GM23338 (cell line): ENCODE measurements at regions not wholly inside any gene's neighbourhood (a gene's known extent, or its start where the extent isn't known, plus 50 kb on each side); places are given as distances from the start of the nearest gene placed in this dataset.

ENCODE experiments used
- ATAC-seq: fragments of 200-7000 bp; cut with Tn5 transposase; 3 replicates; pipeline ENCODE4 v1.9.1; 2020
- DNase-seq: peaks from one replicate; pipeline ENCODE4 v3.0.0-alpha.2; 2015; ENCODE audit warnings: low spot score
- H2AFZ ChIP-seq: fragments of 200-600 bp; sonication (generic); 2 replicates; pipeline ENCODE4 v1.8.0; 2016; ENCODE audit warnings: antibody characterized with exemption, mild to moderate bottlenecking, moderate library complexity
- H3F3A ChIP-seq: fragments of 200-600 bp; sonication (generic); replicated peaks from 2 replicates; pipeline ENCODE4 v1.8.0; 2017; ENCODE audit warnings: antibody characterized with exemption, mixed run types, low read depth
- H3K27ac ChIP-seq: fragments of 200-600 bp; sonication (generic); 2 replicates; pipeline ENCODE4 v1.6.1; 2016; ENCODE audit warnings: low read depth
- H3K27me3 ChIP-seq: fragments of 200-600 bp; sonication (generic); 2 replicates; pipeline ENCODE4 v1.8.0; 2016; ENCODE audit warnings: mild to moderate bottlenecking, mixed run types, moderate library complexity; ENCODE audit not compliant: insufficient read depth
- H3K36me3 ChIP-seq: fragments of 200-600 bp; sonication (generic); 2 replicates; pipeline ENCODE4 v1.8.0; 2016; ENCODE audit warnings: mild to moderate bottlenecking; ENCODE audit not compliant: insufficient read depth
- H3K4me1 ChIP-seq: fragments of 200-600 bp; sonication (generic); 2 replicates; pipeline ENCODE4 v1.8.0; 2016; ENCODE audit warnings: mild to moderate bottlenecking, moderate library complexity; ENCODE audit not compliant: insufficient read depth
- H3K4me2 ChIP-seq: fragments of 200-600 bp; sonication (generic); 2 replicates; pipeline ENCODE4 v1.7.1; 2017; ENCODE audit warnings: mixed run types
- H3K4me3 ChIP-seq: fragments of 200-600 bp; sonication (generic); 2 replicates; pipeline ENCODE4 v1.6.1; 2016; ENCODE audit warnings: mixed run types
- H3K79me2 ChIP-seq: fragments of 200-600 bp; sonication (generic); replicated peaks from 2 replicates; pipeline ENCODE4 v1.8.0; 2017; ENCODE audit warnings: mild to moderate bottlenecking; ENCODE audit not compliant: insufficient read depth
- H3K9me2 ChIP-seq: fragments of 200-600 bp; sonication (generic); 2 replicates; pipeline ENCODE4 v1.8.0; 2017; ENCODE audit not compliant: insufficient read depth
- H4K20me1 ChIP-seq: fragments of 200-600 bp; sonication (generic); replicated peaks from 2 replicates; pipeline ENCODE4 v1.8.0; 2017; ENCODE audit warnings: mild to moderate bottlenecking; ENCODE audit not compliant: insufficient read depth
- H3K27ac Mint-ChIP-seq: 2 replicates; pipeline ENCODE4 v1.8.0; 2020; ENCODE audit warnings: inconsistent platforms, mild to moderate bottlenecking, moderate library complexity, mixed read lengths
- H3K27me3 Mint-ChIP-seq: 3 replicates; pipeline ENCODE4 v1.8.0; 2022; ENCODE audit warnings: low read depth, mild to moderate bottlenecking, moderate library complexity, mixed read lengths, inconsistent platforms; ENCODE audit not compliant: insufficient read depth, poor library complexity
- H3K36me3 Mint-ChIP-seq: 3 replicates; pipeline ENCODE4 v1.8.0; 2021; ENCODE audit warnings: low read depth, mild to moderate bottlenecking, inconsistent platforms, moderate library complexity, mixed read lengths
- H3K4me1 Mint-ChIP-seq: 3 replicates; pipeline ENCODE4 v1.8.0; 2020; ENCODE audit warnings: mild to moderate bottlenecking, inconsistent platforms, mixed read lengths
- H3K4me3 Mint-ChIP-seq: 3 replicates; pipeline ENCODE4 v1.8.0; 2021; ENCODE audit warnings: moderate library complexity, mild to moderate bottlenecking, inconsistent platforms, mixed read lengths
- H3K9me3 Mint-ChIP-seq: 3 replicates; pipeline ENCODE4 v1.8.0; 2020; ENCODE audit warnings: moderate library complexity, mild to moderate bottlenecking, inconsistent platforms, mixed read lengths
- CREB1 ChIP-seq: fragments of 250-450 bp; sonication (Bioruptor Pico); IDR thresholded peaks from 2 replicates; pipeline ENCODE4 v1.5.0; 2020; ENCODE audit warnings: low read depth, mild to moderate bottlenecking, moderate library complexity
- EZH2 ChIP-seq: fragments of 200-600 bp; sonication (generic); IDR thresholded peaks from one replicate; pipeline ENCODE4 v1.8.0; 2017; ENCODE audit warnings: antibody characterized with exemption, mild to moderate bottlenecking, low read depth; ENCODE audit not compliant: unreplicated experiment
- JUNB ChIP-seq: IDR thresholded peaks from one replicate; pipeline ENCODE4 v1.6.1; 2016; ENCODE audit warnings: antibody characterized with exemption; ENCODE audit not compliant: unreplicated experiment
- POLR2AphosphoS5 ChIP-seq: IDR thresholded peaks from 2 replicates; pipeline ENCODE4 v1.6.1; 2016; ENCODE audit warnings: antibody characterized with exemption, low read depth
- REST ChIP-seq: IDR thresholded peaks from one replicate; pipeline ENCODE4 v1.6.1; 2018; ENCODE audit warnings: antibody characterized with exemption; ENCODE audit not compliant: unreplicated experiment
- STAT1 ChIP-seq: IDR thresholded peaks from one replicate; pipeline ENCODE4 v1.6.1; 2016; ENCODE audit warnings: antibody characterized with exemption; ENCODE audit not compliant: unreplicated experiment
- ZNF331 ChIP-seq: fragments of 250-450 bp; sonication (Bioruptor Pico); IDR thresholded peaks from 2 replicates; pipeline ENCODE4 v1.5.0; 2020; ENCODE audit warnings: low read depth, mild to moderate bottlenecking, moderate library complexity
- TF ChIP-seq, protein P1 (sequence below): fragments of 250-450 bp; sonication (Bioruptor Pico); IDR thresholded peaks from 2 replicates; pipeline ENCODE4 v1.5.0; 2020; ENCODE audit warnings: mild to moderate bottlenecking, moderate library complexity
- TF ChIP-seq, protein P2 (sequence below), 2 experiments: fragments of 200-600 bp in 1 of 2; sonication (generic) in 1 of 2; conservative IDR thresholded peaks; 2 replicates each; pipeline versions ENCODE4 v1.5.1 to v1.6.1; 2016 to 2017; ENCODE audit warnings: antibody characterized with exemption in 2 of 2, low read depth in 2 of 2, mild to moderate bottlenecking in 2 of 2, moderate library complexity in 1 of 2

DNA sequence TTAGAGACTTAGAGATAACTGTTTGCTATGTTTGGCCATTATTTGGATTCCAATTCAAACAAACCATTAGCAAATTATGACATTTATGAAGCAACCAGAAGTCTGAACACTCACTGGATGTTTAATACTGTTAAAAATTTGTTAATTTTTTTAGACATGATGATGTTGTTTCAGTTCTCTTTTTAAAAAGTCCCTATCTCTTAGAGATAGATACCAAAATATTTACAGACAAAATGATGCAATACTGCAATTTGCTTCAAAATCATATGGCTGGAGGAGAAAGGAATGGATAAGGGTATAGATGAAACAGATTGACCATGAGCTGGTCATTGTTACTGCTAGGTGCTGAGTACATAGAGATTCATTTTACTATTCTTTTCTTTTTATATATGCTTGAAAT is 534.6 kb downstream of the BCOR start (continued):
- TF ChIP-seq, protein P1, sequence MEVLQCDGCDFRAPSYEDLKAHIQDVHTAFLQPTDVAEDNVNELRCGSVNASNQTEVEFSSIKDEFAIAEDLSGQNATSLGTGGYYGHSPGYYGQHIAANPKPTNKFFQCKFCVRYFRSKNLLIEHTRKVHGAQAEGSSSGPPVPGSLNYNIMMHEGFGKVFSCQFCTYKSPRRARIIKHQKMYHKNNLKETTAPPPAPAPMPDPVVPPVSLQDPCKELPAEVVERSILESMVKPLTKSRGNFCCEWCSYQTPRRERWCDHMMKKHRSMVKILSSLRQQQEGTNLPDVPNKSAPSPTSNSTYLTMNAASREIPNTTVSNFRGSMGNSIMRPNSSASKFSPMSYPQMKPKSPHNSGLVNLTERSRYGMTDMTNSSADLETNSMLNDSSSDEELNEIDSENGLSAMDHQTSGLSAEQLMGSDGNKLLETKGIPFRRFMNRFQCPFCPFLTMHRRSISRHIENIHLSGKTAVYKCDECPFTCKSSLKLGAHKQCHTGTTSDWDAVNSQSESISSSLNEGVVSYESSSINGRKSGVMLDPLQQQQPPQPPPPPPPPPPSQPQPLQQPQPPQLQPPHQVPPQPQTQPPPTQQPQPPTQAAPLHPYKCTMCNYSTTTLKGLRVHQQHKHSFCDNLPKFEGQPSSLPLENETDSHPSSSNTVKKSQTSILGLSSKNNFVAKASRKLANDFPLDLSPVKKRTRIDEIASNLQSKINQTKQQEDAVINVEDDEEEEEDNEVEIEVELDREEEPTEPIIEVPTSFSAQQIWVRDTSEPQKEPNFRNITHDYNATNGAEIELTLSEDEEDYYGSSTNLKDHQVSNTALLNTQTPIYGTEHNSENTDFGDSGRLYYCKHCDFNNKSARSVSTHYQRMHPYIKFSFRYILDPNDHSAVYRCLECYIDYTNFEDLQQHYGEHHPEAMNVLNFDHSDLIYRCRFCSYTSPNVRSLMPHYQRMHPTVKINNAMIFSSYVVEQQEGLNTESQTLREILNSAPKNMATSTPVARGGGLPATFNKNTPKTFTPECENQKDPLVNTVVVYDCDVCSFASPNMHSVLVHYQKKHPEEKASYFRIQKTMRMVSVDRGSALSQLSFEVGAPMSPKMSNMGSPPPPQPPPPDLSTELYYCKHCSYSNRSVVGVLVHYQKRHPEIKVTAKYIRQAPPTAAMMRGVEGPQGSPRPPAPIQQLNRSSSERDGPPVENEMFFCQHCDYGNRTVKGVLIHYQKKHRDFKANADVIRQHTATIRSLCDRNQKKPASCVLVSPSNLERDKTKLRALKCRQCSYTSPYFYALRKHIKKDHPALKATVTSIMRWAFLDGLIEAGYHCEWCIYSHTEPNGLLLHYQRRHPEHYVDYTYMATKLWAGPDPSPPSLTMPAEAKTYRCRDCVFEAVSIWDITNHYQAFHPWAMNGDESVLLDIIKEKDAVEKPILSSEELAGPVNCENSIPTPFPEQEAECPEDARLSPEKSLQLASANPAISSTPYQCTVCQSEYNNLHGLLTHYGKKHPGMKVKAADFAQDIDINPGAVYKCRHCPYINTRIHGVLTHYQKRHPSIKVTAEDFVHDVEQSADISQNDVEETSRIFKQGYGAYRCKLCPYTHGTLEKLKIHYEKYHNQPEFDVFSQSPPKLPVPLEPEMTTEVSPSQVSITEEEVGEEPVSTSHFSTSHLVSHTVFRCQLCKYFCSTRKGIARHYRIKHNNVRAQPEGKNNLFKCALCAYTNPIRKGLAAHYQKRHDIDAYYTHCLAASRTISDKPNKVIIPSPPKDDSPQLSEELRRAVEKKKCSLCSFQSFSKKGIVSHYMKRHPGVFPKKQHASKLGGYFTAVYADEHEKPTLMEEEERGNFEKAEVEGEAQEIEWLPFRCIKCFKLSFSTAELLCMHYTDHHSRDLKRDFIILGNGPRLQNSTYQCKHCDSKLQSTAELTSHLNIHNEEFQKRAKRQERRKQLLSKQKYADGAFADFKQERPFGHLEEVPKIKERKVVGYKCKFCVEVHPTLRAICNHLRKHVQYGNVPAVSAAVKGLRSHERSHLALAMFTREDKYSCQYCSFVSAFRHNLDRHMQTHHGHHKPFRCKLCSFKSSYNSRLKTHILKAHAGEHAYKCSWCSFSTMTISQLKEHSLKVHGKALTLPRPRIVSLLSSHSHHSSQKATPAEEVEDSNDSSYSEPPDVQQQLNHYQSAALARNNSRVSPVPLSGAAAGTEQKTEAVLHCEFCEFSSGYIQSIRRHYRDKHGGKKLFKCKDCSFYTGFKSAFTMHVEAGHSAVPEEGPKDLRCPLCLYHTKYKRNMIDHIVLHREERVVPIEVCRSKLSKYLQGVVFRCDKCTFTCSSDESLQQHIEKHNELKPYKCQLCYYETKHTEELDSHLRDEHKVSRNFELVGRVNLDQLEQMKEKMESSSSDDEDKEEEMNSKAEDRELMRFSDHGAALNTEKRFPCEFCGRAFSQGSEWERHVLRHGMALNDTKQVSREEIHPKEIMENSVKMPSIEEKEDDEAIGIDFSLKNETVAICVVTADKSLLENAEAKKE (CRISPR knock-in tag) = no peak

DNA sequence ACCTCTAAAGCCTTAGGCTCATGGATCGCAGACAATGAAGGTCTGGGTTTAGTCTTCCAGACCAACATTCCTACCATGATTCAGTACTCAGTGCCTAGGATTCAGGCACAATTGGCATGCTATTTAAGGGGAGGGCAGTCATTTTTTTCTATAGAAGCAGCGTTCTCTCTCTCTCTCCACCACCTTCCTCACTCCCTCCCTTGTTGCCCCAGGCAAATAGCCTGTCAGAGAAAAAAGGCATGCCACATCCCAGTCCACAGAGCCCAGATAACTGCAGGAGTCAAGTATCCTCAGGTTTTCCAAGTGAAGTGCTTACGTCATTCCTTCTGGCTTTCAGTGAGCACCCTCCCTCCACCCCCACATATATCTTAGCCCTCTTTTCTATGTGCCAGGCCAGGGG is 533.0 kb downstream of the BCOR start:
- no peaks in the 10 kb centered on the region for H3K79me2 ChIP-seq
- Mint-ChIP-seq H3K27ac (no peak overlapping the region), H3K9me3 (peaks cover 7% of the 10 kb centered on the region; the same call in 1 of the 3 replicates), H3K36me3 (no peaks in the 10 kb centered on the region), H3K4me1 (no peaks in the 10 kb centered on the region), H3K4me3 (no peak overlapping the region), H3K27me3 (no peaks in the 10 kb centered on the region)
- no peak overlapping the region for H3K4me2 ChIP-seq
- H4K20me1 ChIP-seq = no peaks in the 10 kb centered on the region
- no peak for ATAC-seq
- no peaks in the 10 kb centered on the region for H3K27me3 ChIP-seq
- no peaks in the 10 kb centered on the region for H3K4me1 ChIP-seq
- no peaks in the 10 kb centered on the region for H3K36me3 ChIP-seq
- H3K4me3 ChIP-seq = no peak overlapping the region
- no peak for DNase-seq
- no peaks in the 10 kb centered on the region for H3K9me2 ChIP-seq
- no peak overlapping the region for H2AFZ ChIP-seq
- no peaks in the 10 kb centered on the region for H3F3A ChIP-seq
- H3K27ac ChIP-seq = no peak overlapping the region
- TF ChIP-seq EZH2 = no peak
- TF ChIP-seq CREB1 (CRISPR knock-in tag) = no peak
- TF ChIP-seq ZNF331 (CRISPR knock-in tag) = no peak
- no peak for TF ChIP-seq POLR2AphosphoS5
- TF ChIP-seq JUNB = no peak
- no peak for TF ChIP-seq REST
- TF ChIP-seq, protein P2, sequence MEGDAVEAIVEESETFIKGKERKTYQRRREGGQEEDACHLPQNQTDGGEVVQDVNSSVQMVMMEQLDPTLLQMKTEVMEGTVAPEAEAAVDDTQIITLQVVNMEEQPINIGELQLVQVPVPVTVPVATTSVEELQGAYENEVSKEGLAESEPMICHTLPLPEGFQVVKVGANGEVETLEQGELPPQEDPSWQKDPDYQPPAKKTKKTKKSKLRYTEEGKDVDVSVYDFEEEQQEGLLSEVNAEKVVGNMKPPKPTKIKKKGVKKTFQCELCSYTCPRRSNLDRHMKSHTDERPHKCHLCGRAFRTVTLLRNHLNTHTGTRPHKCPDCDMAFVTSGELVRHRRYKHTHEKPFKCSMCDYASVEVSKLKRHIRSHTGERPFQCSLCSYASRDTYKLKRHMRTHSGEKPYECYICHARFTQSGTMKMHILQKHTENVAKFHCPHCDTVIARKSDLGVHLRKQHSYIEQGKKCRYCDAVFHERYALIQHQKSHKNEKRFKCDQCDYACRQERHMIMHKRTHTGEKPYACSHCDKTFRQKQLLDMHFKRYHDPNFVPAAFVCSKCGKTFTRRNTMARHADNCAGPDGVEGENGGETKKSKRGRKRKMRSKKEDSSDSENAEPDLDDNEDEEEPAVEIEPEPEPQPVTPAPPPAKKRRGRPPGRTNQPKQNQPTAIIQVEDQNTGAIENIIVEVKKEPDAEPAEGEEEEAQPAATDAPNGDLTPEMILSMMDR (conservative IDR thresholded peaks at IDR 0.05; ENCODE audit: low read depth in 2 of 2) = no peak
- no peak for TF ChIP-seq STAT1
